GM19035 (cell line): ENCODE measurements at regions not wholly inside any gene's neighbourhood (a gene's known extent, or its start where the extent isn't known, plus 50 kb on each side); places are given as distances from the start of the nearest gene placed in this dataset.
A peak's percentile ranks its signal among the peaks of the same experiment; 100 is the strongest.

ENCODE experiments used
- ATAC-seq: cut with Tn5 transposase; IDR thresholded peaks from one replicate; pipeline ENCODE4 v1.9.1; 2021; ENCODE audit not compliant: unreplicated experiment

DNA sequence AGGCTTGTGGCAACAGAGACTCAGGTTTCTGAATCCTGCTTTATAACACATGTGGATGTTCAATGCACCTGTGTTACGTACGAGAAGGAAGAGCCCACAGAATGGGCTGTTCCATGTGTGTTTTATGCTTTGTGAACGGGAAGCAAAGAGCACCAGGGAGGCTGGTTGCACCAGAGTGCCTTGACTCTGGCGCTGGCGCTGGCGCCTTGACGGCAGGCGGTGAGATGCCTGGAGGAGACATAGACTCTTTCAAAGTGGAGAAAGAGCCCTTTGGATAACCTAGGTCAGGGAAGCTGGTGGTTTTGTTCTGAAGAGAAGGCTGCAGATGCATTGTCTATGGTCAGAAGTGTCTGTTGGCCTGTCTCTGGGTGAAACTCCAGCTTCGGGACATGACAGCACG lies 80.2 kb upstream of the APCDD1 start:
- no peak for ATAC-seq

DNA sequence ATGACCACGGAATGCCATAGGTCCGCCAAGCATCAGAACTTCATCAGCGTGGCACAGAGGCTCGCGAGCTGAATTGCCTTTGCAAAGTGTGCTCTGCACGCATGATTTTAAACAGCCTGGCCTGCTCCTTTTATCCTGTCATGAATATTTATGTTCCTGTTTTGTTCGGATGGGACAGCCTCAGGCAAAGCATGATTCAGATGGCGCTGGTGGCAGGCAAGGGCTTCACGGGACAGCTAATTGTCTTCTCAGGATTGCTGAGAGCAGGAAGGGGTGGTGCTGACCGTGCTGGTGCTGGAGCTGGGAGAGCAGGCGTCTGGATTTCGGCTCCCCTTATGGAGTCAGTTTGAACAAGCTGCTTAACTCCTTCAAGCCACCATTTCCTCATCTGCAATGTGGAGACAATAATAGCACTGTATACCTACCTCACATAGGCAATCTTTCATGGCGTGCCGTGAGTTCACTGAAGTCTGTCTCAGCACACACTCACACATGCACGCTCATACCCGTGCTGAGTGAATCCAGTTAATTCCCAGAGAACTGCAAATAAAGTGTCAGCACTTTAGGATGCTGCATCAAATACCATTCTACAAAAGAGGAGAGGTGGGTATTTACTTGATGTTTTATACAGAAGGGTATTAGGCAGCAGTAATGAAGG lies 79.7 kb upstream of the APCDD1 start:
- ATAC-seq, result no peak

DNA sequence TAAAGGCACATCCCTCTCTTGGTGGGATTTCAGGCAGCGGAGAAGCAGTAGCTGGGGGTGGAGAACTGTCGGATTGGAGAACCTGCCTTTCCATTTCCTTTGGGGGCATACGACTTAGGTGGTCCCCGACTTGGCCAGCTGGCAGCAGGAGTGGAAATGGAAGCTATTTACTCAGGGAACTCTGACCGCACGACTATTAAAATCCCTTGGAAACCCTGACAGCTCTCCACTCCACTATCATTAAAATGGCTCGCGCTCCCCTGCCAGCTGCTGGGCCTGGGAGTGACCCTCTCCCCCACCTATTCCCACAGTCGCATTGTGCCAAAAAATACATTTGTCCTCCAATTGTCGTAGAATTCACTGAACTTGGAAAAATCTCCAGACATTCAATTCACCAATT lies 77.7 kb upstream of the APCDD1 start:
- ATAC-seq, result no peak

DNA sequence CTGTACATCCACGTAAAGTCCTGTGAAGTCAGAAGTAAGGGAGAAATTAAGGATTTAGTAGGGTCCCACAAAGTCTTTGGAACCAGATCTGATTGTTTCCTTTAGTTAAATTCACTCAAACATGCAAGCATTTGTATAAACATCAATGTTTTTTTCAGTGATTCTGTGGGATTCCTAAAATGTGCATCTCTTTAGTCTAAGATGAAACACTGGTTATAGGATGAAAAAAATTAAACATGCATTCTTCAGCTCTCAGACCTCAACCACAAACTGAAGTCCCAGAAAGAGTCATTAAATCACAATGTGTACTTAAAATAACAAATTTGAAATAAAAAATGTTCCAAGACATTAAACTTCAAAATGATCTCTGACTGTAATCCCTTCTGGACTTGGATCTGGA lies 76.5 kb upstream of the APCDD1 start:
- no peak for ATAC-seq

DNA sequence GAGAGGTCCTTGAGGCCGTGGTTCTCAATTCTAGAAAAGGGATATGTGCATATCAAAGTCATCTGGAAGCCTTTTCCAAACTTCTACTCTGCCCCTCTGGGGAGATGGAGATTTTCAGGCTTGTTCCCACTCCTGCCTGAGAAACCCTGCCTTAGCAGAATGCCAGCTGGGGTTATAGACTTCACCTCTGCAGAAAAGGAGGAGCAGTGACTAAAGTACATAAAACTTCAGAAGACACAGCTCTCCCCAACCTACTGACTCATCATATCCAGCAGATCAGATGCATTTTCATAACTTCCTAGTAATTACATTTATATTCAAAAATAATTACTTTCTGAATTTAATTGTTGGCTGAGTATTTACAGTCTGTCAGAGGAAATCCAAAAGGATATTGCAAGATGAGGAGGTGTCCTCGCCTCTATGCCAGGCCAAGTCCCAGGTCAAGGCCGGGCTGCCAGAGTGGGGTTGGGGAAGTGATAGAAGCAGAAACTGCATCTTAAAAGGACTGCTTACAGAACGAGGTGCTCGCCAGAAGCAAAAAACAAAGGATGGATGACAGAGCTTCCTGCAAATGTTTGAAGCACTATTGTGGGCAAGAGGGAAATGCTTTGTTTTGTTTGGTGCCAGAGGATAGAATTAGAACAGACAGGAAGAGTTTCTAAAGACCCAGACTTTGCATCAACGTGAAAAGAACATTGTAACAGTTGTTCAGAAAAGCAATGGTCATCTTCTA lies 75.6 kb upstream of the APCDD1 start:
- no peak for ATAC-seq

DNA sequence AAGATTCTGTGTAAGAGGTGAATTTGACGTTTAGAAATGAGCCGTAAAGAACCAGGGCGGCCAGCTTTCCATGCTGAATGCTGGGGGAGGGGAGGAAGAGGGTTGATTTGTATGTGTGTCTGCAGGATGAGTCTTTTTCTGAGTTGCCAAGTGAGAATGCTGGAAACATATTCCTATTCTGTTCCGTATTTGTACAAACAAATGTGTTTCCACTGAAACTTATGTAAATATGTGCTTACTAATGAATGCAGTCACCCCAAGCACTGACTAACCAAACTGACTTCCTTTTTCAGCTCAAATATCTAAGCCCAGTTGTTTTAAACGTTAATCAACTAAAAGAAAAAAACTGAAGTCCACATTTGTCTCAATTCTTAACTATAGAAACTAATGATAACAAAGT lies 74.9 kb upstream of the APCDD1 start:
- ATAC-seq, result no peak

DNA sequence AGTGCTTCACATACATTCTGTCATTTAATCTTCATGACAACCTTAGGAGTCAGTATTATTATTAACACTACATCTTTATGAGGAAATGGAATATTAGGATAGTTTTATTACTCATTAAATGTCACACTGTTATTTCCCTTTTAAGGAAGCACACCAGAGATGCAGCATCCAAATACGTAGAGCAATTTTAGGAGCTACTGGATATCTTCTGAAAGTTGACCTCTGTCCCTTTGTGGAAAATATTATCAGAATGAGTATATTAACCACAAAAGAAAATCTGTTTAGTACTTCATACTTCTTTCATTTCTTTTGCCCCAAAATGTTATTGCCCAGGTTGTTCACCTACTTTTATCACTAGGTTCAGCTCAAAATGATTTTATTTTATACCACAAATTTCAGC lies 72.9 kb upstream of the APCDD1 start:
- ATAC-seq, result no peak

DNA sequence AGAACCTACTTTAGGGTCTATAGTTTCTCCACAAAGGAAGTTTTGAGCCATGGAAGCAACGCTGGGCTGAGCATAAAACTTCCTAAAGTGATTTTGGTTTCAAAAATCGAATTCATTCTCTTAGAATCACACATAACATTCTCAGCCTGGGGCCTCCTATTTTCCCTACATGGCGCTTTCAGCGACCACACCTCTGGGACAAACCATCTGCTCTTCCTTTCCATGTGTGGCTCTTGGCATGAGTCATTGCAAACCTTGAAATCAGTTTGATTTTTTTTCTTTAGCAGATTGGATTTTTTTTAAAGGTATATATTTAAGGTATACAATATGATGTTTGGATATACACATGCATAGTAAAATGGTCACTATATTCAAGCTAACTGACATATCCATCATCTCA lies 72.5 kb upstream of the APCDD1 start:
- ATAC-seq, result no peak

DNA sequence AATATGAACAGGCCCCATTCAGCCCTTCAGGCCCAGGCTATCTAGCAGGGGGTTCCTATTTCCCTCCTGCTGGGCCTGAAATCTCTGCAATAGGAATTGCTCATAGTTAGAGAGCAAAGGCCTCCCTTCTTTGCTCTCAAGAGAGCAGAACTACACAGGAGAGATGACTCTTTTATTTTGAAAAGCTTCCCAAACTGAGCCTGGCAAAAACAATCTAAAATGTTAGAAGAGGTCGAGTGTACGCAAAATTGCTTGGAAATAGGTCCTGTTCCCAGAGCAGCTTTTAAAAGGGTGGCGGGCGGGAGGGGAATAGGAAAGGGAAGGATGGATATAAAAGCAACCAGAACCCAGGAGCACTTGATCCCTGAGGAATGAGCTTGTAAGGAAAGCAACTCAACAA lies 68.4 kb upstream of the APCDD1 start:
- no peak for ATAC-seq

DNA sequence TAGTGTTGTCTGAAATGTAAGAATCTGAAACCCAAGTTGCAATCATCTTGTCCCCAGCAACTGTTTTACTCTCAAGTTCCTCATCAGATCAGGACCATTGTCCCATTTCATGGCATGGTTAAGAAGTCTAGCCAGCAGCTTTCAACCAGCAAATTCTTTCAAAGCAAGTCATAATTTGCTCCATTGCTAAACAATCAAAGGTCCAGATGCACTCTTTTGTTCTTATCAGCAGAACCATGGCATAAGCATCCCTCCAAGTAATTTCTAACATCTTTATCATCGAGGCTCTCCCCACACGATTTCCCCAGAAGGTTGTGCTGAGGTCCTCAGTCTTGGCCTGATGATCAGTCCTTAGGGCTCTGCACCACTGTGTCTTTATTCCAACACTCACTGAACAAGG lies 67.5 kb upstream of the APCDD1 start:
- no peak for ATAC-seq

DNA sequence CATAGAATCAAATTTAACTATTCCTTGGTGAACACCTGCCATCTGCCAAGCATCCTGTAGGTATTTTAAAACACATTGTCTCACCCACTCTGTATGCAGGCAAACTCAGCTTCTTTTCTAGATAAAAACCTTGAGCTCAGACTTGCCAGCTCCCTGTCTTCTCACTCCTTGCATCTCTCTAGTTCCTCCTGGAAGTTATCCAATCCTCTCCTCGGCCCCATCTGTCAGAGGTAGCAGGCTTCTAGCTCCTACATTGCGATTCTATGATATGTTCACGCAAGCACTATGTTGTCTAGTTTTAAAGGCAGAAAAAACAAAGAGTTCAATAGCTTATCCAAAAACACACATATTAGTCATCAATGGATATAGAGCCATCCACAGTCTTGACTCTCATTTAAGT lies 67.0 kb upstream of the APCDD1 start:
- no peak for ATAC-seq

DNA sequence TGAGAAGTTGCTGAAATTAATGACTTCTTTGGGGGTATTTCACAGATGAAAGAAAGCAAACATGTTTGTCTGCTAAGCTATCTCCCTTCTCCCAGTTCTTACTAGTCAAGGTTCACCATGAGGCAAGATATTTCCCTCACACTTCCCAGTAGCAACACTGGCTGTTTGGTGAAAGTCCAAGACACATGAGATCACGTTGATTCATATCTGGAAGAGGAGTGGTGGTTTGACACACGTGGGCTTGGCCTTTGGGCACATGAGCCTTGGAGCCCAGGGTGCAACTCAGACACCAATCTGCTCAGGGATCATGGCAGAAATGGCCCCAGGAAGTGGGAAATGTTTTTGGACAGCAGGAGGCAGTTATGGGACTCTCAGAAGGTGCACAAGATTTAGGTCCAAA lies 66.1 kb upstream of the APCDD1 start:
- ATAC-seq, result no peak

DNA sequence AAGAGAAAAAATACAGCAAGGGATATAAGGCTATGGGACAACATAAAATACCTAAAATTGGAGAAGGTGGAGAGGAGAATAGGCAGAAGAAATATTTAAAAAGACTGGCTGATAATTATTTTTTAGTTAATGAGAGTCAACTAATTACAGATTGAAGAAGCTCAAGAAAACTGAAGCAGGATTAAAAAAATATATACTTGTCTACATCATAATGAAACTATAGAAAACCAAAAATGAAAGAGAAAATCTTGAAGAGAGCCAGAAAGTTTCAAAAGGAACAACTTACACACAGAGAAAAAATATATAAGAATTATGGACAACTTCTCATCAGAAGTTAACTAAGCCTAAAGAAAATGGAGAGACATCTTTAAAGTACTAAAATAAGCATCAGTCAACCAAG lies 62.9 kb upstream of the APCDD1 start:
- peak; percentile 78 for ATAC-seq

DNA sequence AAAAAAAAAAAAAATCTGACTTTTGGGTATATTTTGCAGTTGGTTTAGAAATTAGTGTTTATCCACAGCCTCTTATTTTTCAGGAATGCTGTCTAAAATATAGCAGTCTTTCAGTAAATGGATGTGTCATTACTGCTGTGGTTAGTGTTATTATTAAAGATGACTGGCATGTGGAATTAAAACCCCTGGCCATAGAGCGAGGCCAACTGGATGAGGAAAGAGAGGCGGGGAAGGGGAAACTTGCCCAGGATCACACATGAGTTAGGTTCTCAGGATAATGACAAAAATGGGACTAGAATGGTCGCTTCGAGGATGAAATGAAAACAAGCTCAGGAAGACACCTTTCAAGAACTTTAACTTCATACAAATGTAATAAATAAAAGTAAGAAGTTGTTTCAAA lies 57.4 kb upstream of the APCDD1 start:
- ATAC-seq, result no peak

DNA sequence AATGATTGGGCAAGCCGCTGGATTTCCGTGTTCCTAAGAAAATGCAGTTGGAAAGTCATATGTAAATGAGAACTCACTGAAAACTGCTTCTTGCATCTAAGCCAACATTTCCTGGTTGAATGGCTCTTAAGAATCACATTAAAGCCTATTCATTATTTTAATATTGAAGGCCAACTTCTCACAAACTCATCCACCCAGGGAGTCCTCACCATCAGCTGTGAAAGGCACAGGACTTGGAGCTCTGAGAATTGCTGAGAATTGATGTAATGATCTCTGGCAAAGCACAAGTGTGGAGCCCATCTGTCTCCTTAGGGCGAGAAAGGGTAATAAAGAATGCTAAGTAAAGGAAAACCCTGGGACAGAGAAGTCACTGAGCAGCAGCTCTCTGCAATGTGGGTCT lies 55.9 kb upstream of the APCDD1 start:
- no peak for ATAC-seq

DNA sequence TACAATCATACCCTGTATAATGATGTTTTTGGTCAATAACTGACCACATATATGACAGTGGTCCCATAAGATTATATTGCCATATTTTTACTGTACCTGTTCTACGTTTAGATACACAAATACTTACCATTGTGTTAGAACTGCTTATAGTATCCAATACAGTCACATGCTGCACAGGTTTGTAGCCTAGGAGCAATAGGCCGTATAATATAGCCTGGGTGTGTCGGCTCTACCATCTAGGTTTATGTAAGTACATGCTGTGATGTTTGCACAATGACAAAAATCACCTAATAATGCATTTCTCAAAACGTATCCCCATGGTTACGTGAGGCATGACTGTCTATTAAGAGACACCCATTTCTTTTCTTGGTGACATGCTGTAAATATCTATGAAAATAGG lies 55.0 kb upstream of the APCDD1 start:
- ATAC-seq, result no peak

DNA sequence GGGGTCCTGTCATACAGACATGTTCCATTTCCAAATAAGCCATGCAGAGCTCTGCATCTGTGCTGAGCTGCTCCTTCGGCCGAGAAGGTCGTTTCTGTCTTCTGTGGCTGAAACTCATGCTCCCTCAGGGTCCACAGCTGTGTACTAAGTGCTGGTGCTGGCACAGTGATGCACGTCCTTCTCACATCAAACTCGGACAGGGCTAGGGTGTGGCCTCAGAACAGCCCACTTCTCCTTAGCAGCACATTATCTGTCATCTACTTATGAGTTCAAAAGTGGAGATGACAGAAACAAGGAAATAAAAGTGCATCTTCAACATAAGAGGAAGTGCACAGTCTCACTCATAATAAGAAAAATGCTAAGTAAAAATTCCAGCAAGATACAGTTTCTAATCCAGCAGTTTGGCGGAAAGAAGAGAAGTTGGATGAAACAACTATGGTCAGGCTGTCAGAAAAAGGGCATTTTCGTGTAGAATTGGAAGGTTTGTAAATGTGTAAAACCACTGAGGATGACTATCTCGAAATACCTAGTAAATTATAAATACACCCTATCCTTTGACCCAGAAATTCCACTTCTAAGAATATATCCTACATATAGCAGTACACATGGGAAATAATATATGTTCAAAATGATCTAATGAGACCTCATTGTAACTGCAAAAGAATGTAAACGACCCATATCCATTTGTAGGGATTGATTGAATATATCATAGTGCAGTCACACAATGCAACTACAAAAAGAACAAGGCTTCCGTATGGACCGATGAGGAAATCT lies 53.7 kb upstream of the APCDD1 start:
- ATAC-seq, result no peak

DNA sequence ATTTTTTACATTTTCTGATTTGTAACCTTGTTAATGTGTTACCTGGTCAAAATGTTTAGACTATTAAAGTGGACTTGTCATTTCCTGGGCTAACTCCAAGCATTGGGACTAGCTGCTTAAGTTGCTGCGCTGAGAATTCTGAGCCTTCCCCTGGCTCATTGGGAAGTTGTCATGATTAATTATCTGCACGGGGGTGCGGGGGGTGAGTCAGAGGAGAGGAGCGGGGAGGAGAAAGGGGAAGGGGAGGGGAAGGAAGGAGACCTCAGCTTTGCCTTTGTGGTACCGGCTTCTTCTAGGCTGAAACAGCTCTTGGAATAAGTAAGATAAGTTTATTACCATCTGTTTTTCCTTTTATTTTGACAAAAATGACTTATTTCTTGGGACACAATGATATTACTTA lies 52.9 kb upstream of the APCDD1 start:
- no peak for ATAC-seq

DNA sequence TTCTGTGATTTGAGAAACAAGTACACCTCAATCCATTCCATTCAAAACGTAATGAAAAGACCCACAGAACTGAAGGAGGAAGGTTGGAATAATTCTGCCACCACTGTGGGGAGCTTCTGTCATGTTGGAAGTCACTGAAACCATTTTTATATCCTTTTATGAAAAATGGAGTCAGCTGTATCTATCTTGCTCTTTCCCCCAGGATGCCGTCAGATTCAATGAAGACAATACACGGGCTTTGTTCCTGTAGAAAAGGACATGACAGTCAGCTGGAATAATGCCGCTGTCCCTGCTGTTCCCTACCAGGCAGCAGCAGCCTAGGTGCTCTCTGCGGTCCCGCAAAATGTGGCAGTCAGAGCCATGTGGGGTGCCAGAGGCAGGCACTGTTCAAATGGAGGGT lies 52.5 kb upstream of the APCDD1 start:
- ATAC-seq, result no peak

DNA sequence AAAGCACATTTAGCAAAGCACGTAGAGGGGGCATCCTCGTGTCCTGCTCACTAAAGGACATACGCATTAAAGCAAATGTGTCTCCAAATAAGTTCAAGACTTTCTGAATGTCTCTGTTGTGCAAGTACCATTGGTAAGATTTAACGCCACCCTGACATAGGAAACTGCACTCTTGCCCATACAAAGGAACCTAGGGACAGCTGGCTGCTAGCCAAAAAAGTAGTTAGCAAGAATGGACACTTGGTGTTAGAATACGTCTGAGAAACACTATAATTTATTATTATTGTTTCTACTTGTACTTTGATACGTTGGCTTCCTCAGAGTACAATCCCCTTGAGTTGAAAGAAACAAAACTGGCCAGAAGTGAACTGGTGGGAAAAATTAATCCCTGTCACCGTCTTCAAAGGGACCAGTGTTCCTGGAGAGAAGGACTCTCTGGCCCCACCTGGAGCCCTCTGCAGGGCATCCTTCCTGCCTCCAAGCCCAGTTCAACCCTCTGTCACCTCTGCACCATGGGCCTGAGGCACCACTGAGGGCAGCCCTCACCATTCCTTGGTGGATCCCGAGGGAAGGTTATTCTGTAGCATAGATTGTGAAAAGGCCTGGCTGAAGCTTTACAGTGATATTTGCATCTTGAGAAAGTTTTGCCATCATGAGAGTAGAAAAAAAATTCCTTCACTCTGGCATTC lies 51.4 kb upstream of the APCDD1 start:
- no peak for ATAC-seq

DNA sequence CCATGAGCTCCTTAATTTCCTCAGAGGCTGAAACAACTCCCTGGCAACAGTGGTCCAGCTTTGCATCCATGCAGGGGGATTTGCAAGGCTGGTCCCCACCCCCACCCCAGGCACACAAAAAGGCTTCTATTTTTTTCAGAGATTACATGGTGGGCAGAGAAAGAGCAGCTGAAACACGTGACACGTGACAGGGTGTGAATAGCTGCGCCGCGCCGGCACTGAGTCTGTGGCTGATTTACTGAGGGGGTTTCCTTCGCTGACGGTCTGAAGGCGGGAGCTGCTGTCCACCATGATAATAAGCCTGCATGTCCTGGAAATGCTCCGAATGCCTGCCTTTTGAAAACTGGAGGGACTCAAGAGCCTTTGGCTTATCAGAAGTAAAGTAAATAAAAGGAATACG lies 50.7 kb upstream of the APCDD1 start:
- no peak for ATAC-seq

DNA sequence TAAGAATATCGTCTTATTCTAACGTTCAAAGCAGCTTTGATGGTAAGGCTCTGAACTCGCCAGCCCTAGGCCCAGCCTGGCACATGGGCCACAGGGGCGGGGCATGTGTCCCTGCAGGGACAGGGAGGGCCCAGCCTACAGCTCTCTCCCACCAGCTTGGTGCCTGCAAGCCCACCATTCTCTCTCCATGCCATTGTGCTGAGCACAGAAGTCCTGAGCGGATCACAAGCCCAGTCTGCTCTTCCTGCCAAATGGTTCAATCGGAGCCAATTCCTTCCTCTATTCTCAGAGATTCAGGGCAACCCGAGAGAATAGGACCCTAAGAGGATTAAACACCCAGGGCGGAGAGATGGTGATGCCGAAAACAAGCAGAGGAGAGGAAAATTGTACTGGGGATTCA lies 50.3 kb upstream of the APCDD1 start:
- ATAC-seq, result no peak
